Adrenal gland (tissue), 9 donors: ENCODE measurements at regions not wholly inside any gene's neighbourhood (a gene's known extent, or its start where the extent isn't known, plus 50 kb on each side); places are given as distances from the start of the nearest gene placed in this dataset.

ENCODE experiments used
- DNase-seq, 7 donors: peaks; one replicate each; pipeline ENCODE4 v3.0.0-alpha.2; 2019 to 2020
- H3K27ac ChIP-seq, 5 donors: fragments of 200-600 bp; sonication (generic) in 4 of 5; 1 replicate in 3 of 5; 2 replicates in 2 of 5; pipeline versions ENCODE4 v1.5.1 to v1.8.0; 2016 to 2020; ENCODE audit warnings: mild to moderate bottlenecking in 1 of 5
- H3K27me3 ChIP-seq: fragments of 200-600 bp; 2 replicates; pipeline ENCODE4 v1.8.0; 2021
- H3K36me3 ChIP-seq, 2 donors: fragments of 200-600 bp; replicated peaks in 1 of 2; 1 replicate in 1 of 2; 2 replicates in 1 of 2; pipeline versions ENCODE4 v1.5.1 to v1.8.0; 2018 to 2022
- H3K4me1 ChIP-seq, 2 donors: fragments of 200-600 bp; replicated peaks in 1 of 2; 1 replicate in 1 of 2; 2 replicates in 1 of 2; pipeline versions ENCODE4 v1.5.1 to v1.8.0; 2018 to 2021
- H3K4me3 ChIP-seq, 4 donors: fragments of 200-600 bp; sonication (generic) in 3 of 4; one replicate each; pipeline ENCODE4 v1.5.1; 2016 to 2018
- H3K9me3 ChIP-seq, 3 donors: fragments of 200-600 bp; sonication (generic) in 1 of 3; replicated peaks in 1 of 3; 1 replicate in 2 of 3; 2 replicates in 1 of 3; pipeline versions ENCODE4 v1.5.1 to v1.8.0; 2016 to 2021
- CTCF ChIP-seq, 6 experiments: fragments of 450-650 bp in 4 of 6; fragments of 200-600 bp in 2 of 6; sonication (generic) in 1 of 6; IDR thresholded peaks; 1 replicate in 5 of 6; 2 replicates in 1 of 6; pipeline versions ENCODE4 v1.5.1 to v1.8.0; 2016 to 2021; ENCODE audit warnings: antibody characterized with exemption in 6 of 6, mild to moderate bottlenecking in 2 of 6, moderate library complexity in 1 of 6
- POLR2A ChIP-seq, 2 donors: fragments of 450-650 bp; IDR thresholded peaks; one replicate each; pipeline ENCODE4 v1.6.1; 2017; ENCODE audit warnings: antibody characterized with exemption in 2 of 2, mild to moderate bottlenecking in 2 of 2, moderate library complexity in 1 of 2
- WGBS, 4 donors: extraction: QIAGEN DNeasy Blood & Tissue Kit in 2 of 4; methylation state at CpG; one replicate each; pipeline versions ENCODE4 v1.1.5 to v1.1.7; 2013 to 2017; 5-methylcytosine and 5-hydroxymethylcytosine counted together
- intact Hi-C, 2 donors: fragments of 100-400 bp; cut with DNase I; formaldehyde crosslinking; loops; one replicate each; pipeline versions ENCODE4 v1.14.1 to v1.15.0; 2022 to 2023
- donor health status: healthy with polysubstance abuse.
- donor health status: Bipolar disorder and iron deficiency.
- donor health status: DM: yes; HTN: yes; CAD: no.
- donor health status: DM: no; HTN: no; CAD: no.
- donor health status: DM: no; HTN: no; CAD: no.

DNA sequence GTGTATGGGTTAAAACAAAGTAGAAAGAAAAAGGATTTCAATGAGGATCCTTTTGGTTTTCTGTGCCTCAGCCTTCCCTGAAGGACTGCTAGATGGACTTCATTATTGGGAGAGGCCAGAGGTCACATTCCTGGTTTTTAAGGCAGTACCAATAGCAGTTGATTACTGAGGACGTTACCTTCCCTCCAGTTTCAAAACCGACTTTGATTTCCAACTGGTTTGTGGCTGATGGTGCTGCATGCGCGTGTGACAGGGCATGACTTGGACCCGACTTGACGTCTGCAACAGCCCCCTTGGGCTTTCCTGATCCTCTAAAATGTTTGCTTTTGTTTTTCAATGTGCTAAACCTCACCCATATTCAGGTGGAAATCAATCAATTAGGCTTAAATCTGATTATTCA is 314.3 kb upstream of the ARGLU1 start:
- DNase-seq = no peak
- H3K36me3 ChIP-seq = no peaks in the 10 kb centered on the region
- no peaks in the 10 kb centered on the region for H3K4me1 ChIP-seq
- no peaks in the 10 kb centered on the region for H3K9me3 ChIP-seq
- intact Hi-C loops = no loop called here
- TF ChIP-seq POLR2A (IDR thresholded peaks at IDR 0.05) (no peak), CTCF (IDR thresholded peaks at IDR 0.05) (no peak)
- no peak overlapping the region for H3K4me3 ChIP-seq
- H3K27me3 ChIP-seq = no peaks in the 10 kb centered on the region
- no peak overlapping the region for H3K27ac ChIP-seq
- 52 to 60% (median 58%) methylated on average over 6 of the region's 6 CpGs for WGBS, 4 donors

DNA sequence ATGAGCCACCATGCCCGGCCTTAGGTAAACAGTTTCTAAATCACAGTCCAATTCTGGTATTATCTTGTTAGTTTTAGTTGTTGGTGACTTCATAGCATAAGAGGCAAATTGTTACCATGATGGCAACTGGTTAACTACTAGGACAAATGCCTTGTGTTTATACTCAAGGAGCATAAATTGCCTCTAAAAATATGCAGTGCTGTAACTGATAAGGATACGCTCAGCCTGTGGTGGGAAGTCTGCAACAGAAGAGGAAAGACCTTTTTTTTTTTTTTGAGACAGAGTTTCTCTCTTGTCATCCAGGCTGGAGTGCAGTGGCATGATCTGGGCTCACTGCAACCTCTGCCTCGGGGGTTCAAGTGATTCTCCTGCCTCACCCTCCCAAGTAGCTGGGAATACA is 311.9 kb upstream of the ARGLU1 start:
- no peak for DNase-seq
- no peaks in the 10 kb centered on the region for H3K4me1 ChIP-seq
- H3K36me3 ChIP-seq = no peaks in the 10 kb centered on the region
- 52 to 77% (median 70%) methylated on average over 3 of the region's 3 CpGs for WGBS, 4 donors
- no peak overlapping the region for H3K4me3 ChIP-seq
- H3K27ac ChIP-seq = no peak overlapping the region
- intact Hi-C loops = no loop called here
- no peaks in the 10 kb centered on the region for H3K27me3 ChIP-seq
- H3K9me3 ChIP-seq = no peaks in the 10 kb centered on the region
- TF ChIP-seq CTCF (IDR thresholded peaks at IDR 0.05) (no peak), POLR2A (IDR thresholded peaks at IDR 0.05) (no peak)

DNA sequence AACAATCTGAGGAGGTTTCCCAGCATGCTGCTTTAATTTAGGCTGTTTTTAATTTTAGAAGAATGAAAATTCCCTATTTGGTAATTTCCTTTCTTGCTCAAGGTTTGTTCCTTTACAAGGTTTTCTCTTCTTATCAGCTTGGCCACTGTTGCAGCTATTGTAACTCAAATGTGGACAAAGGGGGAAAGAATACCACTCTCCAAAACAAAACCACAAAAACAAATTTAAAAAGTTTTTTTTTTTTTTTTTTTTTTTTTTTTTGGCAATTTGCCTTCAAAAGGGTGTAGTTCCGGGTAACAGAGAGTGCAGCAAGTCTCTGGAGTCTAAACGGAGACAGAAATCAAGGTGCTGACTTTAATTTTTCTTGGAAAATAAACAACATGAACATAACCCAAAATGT is 306.4 kb upstream of the ARGLU1 start:
- DNase-seq = no peak
- H3K27ac ChIP-seq = no peak overlapping the region
- H3K36me3 ChIP-seq = no peaks in the 10 kb centered on the region
- intact Hi-C loops = no loop called here
- H3K4me3 ChIP-seq = no peak overlapping the region
- H3K27me3 ChIP-seq = no peaks in the 10 kb centered on the region
- TF ChIP-seq POLR2A (IDR thresholded peaks at IDR 0.05) = no peak
- TF ChIP-seq CTCF (IDR thresholded peaks at IDR 0.05) = no peak
- WGBS, 4 donors = 20 to 43% (median 36%) methylated on average over 2 of the region's 2 CpGs
- H3K9me3 ChIP-seq = no peaks in the 10 kb centered on the region
- H3K4me1 ChIP-seq = no peaks in the 10 kb centered on the region

GRCh38 chr13:106873810-106874209 is 305.9 kb upstream of the ARGLU1 start:
- intact Hi-C loops = no loop called here
- WGBS, 4 donors = 43 to 73% (median 52%) methylated on average over 1 of the region's 1 CpG
- Histone ChIP-seq H3K36me3 (no peaks in the 10 kb centered on the region), H3K27me3 (no peaks in the 10 kb centered on the region), H3K27ac (no peak overlapping the region), H3K4me1 (no peaks in the 10 kb centered on the region), H3K9me3 (no peaks in the 10 kb centered on the region), H3K4me3 (no peak overlapping the region)
- TF ChIP-seq CTCF (IDR thresholded peaks at IDR 0.05) (no peak), POLR2A (IDR thresholded peaks at IDR 0.05) (no peak)
- no peak for DNase-seq
